IMR-90 (cell line): ENCODE measurements at regions not wholly inside any gene's neighbourhood (a gene's known extent, or its start where the extent isn't known, plus 50 kb on each side); places are given as distances from the start of the nearest gene placed in this dataset.

Experiments
- ATAC-seq: fragments of 200-7000 bp; cut with Tn5 transposase; 2 replicates; pipeline ENCODE4 v1.9.1; 2020; ENCODE audit warnings: low read depth, mild to moderate bottlenecking, moderate library complexity
- BruUV-seq: library from RNA; stranded (reverse); fragments of 400-500 nt; replicated peaks from 2 replicates; lab custom pipeline; 2021; lab: Mats Ljungman, UMichigan
- CTCF ChIA-PET: fragments of 300-600 bp; formaldehyde crosslinking; extraction: SDS; loops from one replicate; lab custom pipeline; 2021; ENCODE audit warnings: antibody characterized with exemption; lab: Yijun Ruan, JAX
- POLR2A ChIA-PET: fragments of 300-600 bp; sonication (Branson Sonifier 250); formaldehyde crosslinking; loops from one replicate; lab custom pipeline; 2022; ENCODE audit warnings: antibody characterized with exemption; ENCODE audit not compliant: unreplicated experiment; lab: Charles Lee
- DNase-seq: peaks from one replicate; pipeline ENCODE4 v3.0.0; 2013
- H2AFZ ChIP-seq: replicated peaks from 2 replicates; pipeline ENCODE3; 2013; ENCODE audit warnings: low read length, mild to moderate bottlenecking; ENCODE audit not compliant: poor library complexity
- H2AK5ac ChIP-seq: 2 replicates; pipeline ENCODE4 v1.6.1; 2013; ENCODE audit warnings: low read depth, low read length, inconsistent platforms
- H2AK9ac ChIP-seq: replicated peaks from 2 replicates; pipeline ENCODE3; 2013; ENCODE audit warnings: mild to moderate bottlenecking, low read depth, low read length, moderate library complexity; ENCODE audit not compliant: poor library complexity
- H2BK120ac ChIP-seq: 2 replicates; pipeline ENCODE4 v1.6.1; 2013; ENCODE audit warnings: low read depth, low read length, inconsistent platforms
- H2BK15ac ChIP-seq: 3 replicates; pipeline ENCODE4 v1.6.1; 2013; ENCODE audit warnings: low read depth, low read length, inconsistent platforms
- H2BK20ac ChIP-seq: 2 replicates; pipeline ENCODE4 v1.6.1; 2013; ENCODE audit warnings: low read depth, mild to moderate bottlenecking, inconsistent platforms, low read length, moderate library complexity
- H2BK5ac ChIP-seq: 2 replicates; pipeline ENCODE4 v1.6.1; 2013; ENCODE audit warnings: mild to moderate bottlenecking, low read depth, low read length, inconsistent platforms; ENCODE audit not compliant: poor library complexity, severe bottlenecking
- H3K14ac ChIP-seq: replicated peaks from 2 replicates; pipeline ENCODE4 v1.6.1; 2013; ENCODE audit warnings: low read depth, low read length, inconsistent platforms
- H3K18ac ChIP-seq: 2 replicates; pipeline ENCODE4 v1.6.1; 2013; ENCODE audit warnings: low read depth, low read length, control low read depth
- H3K23ac ChIP-seq: 2 replicates; pipeline ENCODE4 v1.6.1; 2013; ENCODE audit warnings: low read depth, low read length, inconsistent platforms
- H3K27ac ChIP-seq: 2 replicates; pipeline ENCODE4 v1.5.1; 2013; ENCODE audit warnings: mild to moderate bottlenecking, control low read depth, low read length; ENCODE audit not compliant: insufficient read depth
- H3K27me3 ChIP-seq: 2 replicates; pipeline ENCODE4 v1.6.1; 2013; ENCODE audit warnings: low read length; ENCODE audit not compliant: control insufficient read depth, insufficient read depth
- H3K36me3 ChIP-seq: 2 replicates; pipeline ENCODE4 v1.6.1; 2013; ENCODE audit warnings: low read length, mixed read lengths; ENCODE audit not compliant: control insufficient read depth, insufficient read depth
- H3K4ac ChIP-seq: 2 replicates; pipeline ENCODE4 v1.6.1; 2013; ENCODE audit warnings: low read depth, low read length, inconsistent platforms
- H3K4me1 ChIP-seq: 2 replicates; pipeline ENCODE4 v1.6.1; 2013; ENCODE audit warnings: low read length, mixed read lengths; ENCODE audit not compliant: control insufficient read depth, insufficient read depth
- H3K4me2 ChIP-seq: 2 replicates; pipeline ENCODE4 v1.6.1; 2013; ENCODE audit warnings: low read depth, mild to moderate bottlenecking, control low read depth, low read length, moderate library complexity
- H3K4me3 ChIP-seq: 2 replicates; pipeline ENCODE4 v1.5.1; 2013; ENCODE audit warnings: low read depth, mild to moderate bottlenecking, control low read depth, low read length, moderate library complexity; ENCODE audit not compliant: insufficient read depth
- H3K56ac ChIP-seq: 2 replicates; pipeline ENCODE4 v1.6.1; 2013; ENCODE audit warnings: low read length, inconsistent platforms; ENCODE audit not compliant: insufficient read depth; ENCODE audit errors: extremely low read depth
- H3K79me1 ChIP-seq, 2 experiments: 2 replicates each; pipeline ENCODE4 v1.6.1; 2013; ENCODE audit warnings: low read length in 2 of 2, inconsistent platforms in 1 of 2, low read depth in 1 of 2
- H3K9ac ChIP-seq: 2 replicates; pipeline ENCODE4 v1.6.1; 2013; ENCODE audit warnings: low read depth, low read length, control low read depth
- H3K9me1 ChIP-seq: 2 replicates; pipeline ENCODE4 v1.6.1; 2013; ENCODE audit warnings: low read length, inconsistent platforms; ENCODE audit not compliant: insufficient read depth
- H3K9me3 ChIP-seq: 2 replicates; pipeline ENCODE4 v1.6.1; 2013; ENCODE audit warnings: low read length; ENCODE audit not compliant: control insufficient read depth, insufficient read depth
- H4K20me1 ChIP-seq: 2 replicates; pipeline ENCODE4 v1.6.1; 2013; ENCODE audit warnings: low read length, inconsistent platforms; ENCODE audit not compliant: insufficient read depth
- H4K5ac ChIP-seq: 2 replicates; pipeline ENCODE4 v1.6.1; 2013; ENCODE audit warnings: mild to moderate bottlenecking, low read depth, low read length, control low read depth
- H4K8ac ChIP-seq, 2 experiments: 2 replicates each; pipeline ENCODE4 v1.6.1; 2013; ENCODE audit warnings: low read depth in 2 of 2, low read length in 2 of 2, control low read depth in 1 of 2, inconsistent platforms in 1 of 2
- H4K91ac ChIP-seq: 2 replicates; pipeline ENCODE4 v1.6.1; 2013; ENCODE audit warnings: low read depth, low read length, inconsistent platforms; ENCODE audit not compliant: insufficient read depth
- BHLHE40 ChIP-seq: fragments of 150-350 bp; IDR thresholded peaks from 2 replicates; pipeline ENCODE4 v1.6.1; 2016; ENCODE audit warnings: mild to moderate bottlenecking, low read depth, low read length
- CHD1 ChIP-seq: IDR thresholded peaks from 2 replicates; pipeline ENCODE4 v1.6.1; 2012; ENCODE audit warnings: low read depth, low read length, improper control_type of control experiment
- MAFK ChIP-seq: IDR thresholded peaks from 2 replicates; pipeline ENCODE4 v1.6.1; 2012; ENCODE audit warnings: low read depth, low read length, improper control_type of control experiment
- MAZ ChIP-seq: IDR thresholded peaks from 2 replicates; pipeline ENCODE4 v1.6.1; 2012; ENCODE audit warnings: low read depth, mild to moderate bottlenecking, low read length, improper control_type of control experiment, moderate library complexity, borderline replicate concordance
- MXI1 ChIP-seq: IDR thresholded peaks from 2 replicates; pipeline ENCODE4 v1.6.1; 2012; ENCODE audit warnings: low read depth, mild to moderate bottlenecking, low read length, moderate library complexity, borderline replicate concordance
- NFE2L2 ChIP-seq: fragments of 150-350 bp; IDR thresholded peaks from 2 replicates; pipeline ENCODE4 v1.6.1; 2016; ENCODE audit warnings: low read depth, mild to moderate bottlenecking, low read length
- POLR2A ChIP-seq: IDR thresholded peaks from 2 replicates; pipeline ENCODE4 v1.6.1; 2012; ENCODE audit warnings: mild to moderate bottlenecking, low read depth, low read length
- RAD21 ChIP-seq: IDR thresholded peaks from 2 replicates; pipeline ENCODE4 v1.6.1; 2012; ENCODE audit warnings: low read length, improper control_type of control experiment
- RCOR1 ChIP-seq: IDR thresholded peaks from 2 replicates; pipeline ENCODE4 v1.6.1; 2012; ENCODE audit warnings: mild to moderate bottlenecking, low read length, improper control_type of control experiment; ENCODE audit not compliant: insufficient replicate concordance
- RFX5 ChIP-seq: IDR thresholded peaks from 2 replicates; pipeline ENCODE4 v1.8.0; 2012; ENCODE audit warnings: low read depth, mild to moderate bottlenecking, low read length, moderate library complexity
- WGBS, 2 experiments: methylation state at CpG; one replicate each; pipeline versions ENCODE4 v1.1.5 to v1.1.7; 2013; ENCODE audit warnings: missing lambda C conversion rate in 2 of 2; ENCODE audit not compliant: insufficient read length in 1 of 2; ENCODE audit errors: extremely low coverage in 2 of 2; 5-methylcytosine and 5-hydroxymethylcytosine counted together
- dilution Hi-C: fragments of 300-500 bp; cut with HindIII; formaldehyde crosslinking; loops from one replicate; pipeline ENCODE4 v1.14.3; 2018; ENCODE audit warnings: low sequenced_read_pairs; ENCODE audit not compliant: unreplicated experiment
- in situ Hi-C: fragments of 300-500 bp; cut with MboI; formaldehyde crosslinking; loops from 3 replicates; pipeline ENCODE4 v1.14.3; 2019; ENCODE audit warnings: low sequenced_read_pairs, inconsistent platforms, mixed read lengths
- intact Hi-C: fragments of 100-400 bp; cut with micrococcal nuclease; formaldehyde crosslinking; loops from 2 replicates; pipeline ENCODE4 v1.10.0; 2022
- TF ChIP-seq, protein P1 (sequence below): fragments of 150-350 bp; IDR thresholded peaks from 2 replicates; pipeline ENCODE4 v1.6.1; 2017; ENCODE audit warnings: mild to moderate bottlenecking, antibody characterized with exemption, low read length, low read depth
- TF ChIP-seq, protein P2 (sequence below): conservative IDR thresholded peaks from 2 replicates; pipeline ENCODE4 v1.5.1; 2012; ENCODE audit warnings: mild to moderate bottlenecking, low read depth, low read length, improper control_type of control experiment
- TF ChIP-seq, protein P3 (sequence below): fragments of 150-350 bp; IDR thresholded peaks from 2 replicates; pipeline ENCODE4 v1.6.1; 2016; ENCODE audit warnings: low read depth, mild to moderate bottlenecking, low read length, moderate library complexity, borderline replicate concordance

DNA sequence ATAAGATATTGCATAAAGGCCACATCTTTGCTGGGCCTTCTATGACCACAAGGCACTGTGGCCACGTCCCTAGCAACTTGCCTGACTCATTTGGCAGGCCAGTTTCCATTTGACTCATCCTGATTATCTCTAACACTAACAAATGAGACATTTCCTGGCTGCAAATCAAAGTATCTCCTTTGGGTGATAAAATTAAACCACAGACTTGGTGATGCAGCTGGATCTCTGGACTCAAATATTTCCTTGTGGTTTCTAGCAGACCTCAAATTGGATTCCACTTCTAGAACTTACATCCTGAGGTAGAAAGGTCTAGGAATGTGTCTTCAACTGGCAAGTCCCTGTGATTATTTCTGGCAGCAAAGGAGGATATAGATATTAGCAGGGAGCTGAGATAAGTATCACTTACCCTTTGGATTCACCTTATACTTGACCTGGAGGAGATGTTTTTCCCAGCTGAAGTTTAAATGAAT, 167.9 kb upstream of the NXPH2 start:
- no peak overlapping the region for H2BK5ac ChIP-seq
- no peak overlapping the region for H2BK120ac ChIP-seq
- H3K18ac ChIP-seq, result no peak overlapping the region
- no peak overlapping the region for H4K91ac ChIP-seq
- no peak for ATAC-seq
- H3K9me3 ChIP-seq, result no peaks in the 10 kb centered on the region
- H3K4me3 ChIP-seq, result no peak overlapping the region
- H3K56ac ChIP-seq, result no peak overlapping the region
- no peak overlapping the region for H4K5ac ChIP-seq
- ChIA-PET POLR2A (no interaction called here), CTCF (no interaction called here)
- no peaks in the 10 kb centered on the region for H3K27me3 ChIP-seq
- no peak overlapping the region for H2AK9ac ChIP-seq
- H3K23ac ChIP-seq, result no peak overlapping the region
- no peak overlapping the region for H2AFZ ChIP-seq
- DNase-seq, result peak; percentile 33
- H3K9me1 ChIP-seq, result no peaks in the 10 kb centered on the region
- H3K79me1 ChIP-seq, result no peaks in the 10 kb centered on the region
- H3K36me3 ChIP-seq, result no peaks in the 10 kb centered on the region
- H3K4me1 ChIP-seq, result no peaks in the 10 kb centered on the region
- dilution Hi-C loops (no loop called here), in situ Hi-C loops (no loop called here), intact Hi-C loops (no loop called here)
- no peak overlapping the region for H2AK5ac ChIP-seq
- no peak overlapping the region for H3K4ac ChIP-seq
- no peak overlapping the region for H2BK20ac ChIP-seq
- no peaks in the 10 kb centered on the region for H4K20me1 ChIP-seq
- no peak overlapping the region for H3K9ac ChIP-seq
- no TSS peak for BruUV-seq
- no peak overlapping the region for H3K27ac ChIP-seq
- H2BK15ac ChIP-seq, result no peak overlapping the region
- TF ChIP-seq, protein P1, sequence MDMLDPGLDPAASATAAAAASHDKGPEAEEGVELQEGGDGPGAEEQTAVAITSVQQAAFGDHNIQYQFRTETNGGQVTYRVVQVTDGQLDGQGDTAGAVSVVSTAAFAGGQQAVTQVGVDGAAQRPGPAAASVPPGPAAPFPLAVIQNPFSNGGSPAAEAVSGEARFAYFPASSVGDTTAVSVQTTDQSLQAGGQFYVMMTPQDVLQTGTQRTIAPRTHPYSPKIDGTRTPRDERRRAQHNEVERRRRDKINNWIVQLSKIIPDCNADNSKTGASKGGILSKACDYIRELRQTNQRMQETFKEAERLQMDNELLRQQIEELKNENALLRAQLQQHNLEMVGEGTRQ, result no peak
- TF ChIP-seq RAD21 (no peak), BHLHE40 (no peak), RFX5 (no peak), POLR2A (no peak), MAFK (no peak), RCOR1 (no peak), MAZ (no peak), CHD1 (no peak), NFE2L2 (no peak), MXI1 (no peak)
- TF ChIP-seq, protein P2, sequence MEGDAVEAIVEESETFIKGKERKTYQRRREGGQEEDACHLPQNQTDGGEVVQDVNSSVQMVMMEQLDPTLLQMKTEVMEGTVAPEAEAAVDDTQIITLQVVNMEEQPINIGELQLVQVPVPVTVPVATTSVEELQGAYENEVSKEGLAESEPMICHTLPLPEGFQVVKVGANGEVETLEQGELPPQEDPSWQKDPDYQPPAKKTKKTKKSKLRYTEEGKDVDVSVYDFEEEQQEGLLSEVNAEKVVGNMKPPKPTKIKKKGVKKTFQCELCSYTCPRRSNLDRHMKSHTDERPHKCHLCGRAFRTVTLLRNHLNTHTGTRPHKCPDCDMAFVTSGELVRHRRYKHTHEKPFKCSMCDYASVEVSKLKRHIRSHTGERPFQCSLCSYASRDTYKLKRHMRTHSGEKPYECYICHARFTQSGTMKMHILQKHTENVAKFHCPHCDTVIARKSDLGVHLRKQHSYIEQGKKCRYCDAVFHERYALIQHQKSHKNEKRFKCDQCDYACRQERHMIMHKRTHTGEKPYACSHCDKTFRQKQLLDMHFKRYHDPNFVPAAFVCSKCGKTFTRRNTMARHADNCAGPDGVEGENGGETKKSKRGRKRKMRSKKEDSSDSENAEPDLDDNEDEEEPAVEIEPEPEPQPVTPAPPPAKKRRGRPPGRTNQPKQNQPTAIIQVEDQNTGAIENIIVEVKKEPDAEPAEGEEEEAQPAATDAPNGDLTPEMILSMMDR, result no peak
- TF ChIP-seq, protein P3, sequence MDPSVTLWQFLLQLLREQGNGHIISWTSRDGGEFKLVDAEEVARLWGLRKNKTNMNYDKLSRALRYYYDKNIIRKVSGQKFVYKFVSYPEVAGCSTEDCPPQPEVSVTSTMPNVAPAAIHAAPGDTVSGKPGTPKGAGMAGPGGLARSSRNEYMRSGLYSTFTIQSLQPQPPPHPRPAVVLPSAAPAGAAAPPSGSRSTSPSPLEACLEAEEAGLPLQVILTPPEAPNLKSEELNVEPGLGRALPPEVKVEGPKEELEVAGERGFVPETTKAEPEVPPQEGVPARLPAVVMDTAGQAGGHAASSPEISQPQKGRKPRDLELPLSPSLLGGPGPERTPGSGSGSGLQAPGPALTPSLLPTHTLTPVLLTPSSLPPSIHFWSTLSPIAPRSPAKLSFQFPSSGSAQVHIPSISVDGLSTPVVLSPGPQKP, result no peak
- no peak overlapping the region for H4K8ac ChIP-seq
- no peak overlapping the region for H3K14ac ChIP-seq
- WGBS, 2 experiments, result 0% methylated on average over 1 of the region's 1 CpG; no CpG with 5 or more reads in 1 of the 2 experiments
- no peak overlapping the region for H3K4me2 ChIP-seq
